Loucy (cell line): ENCODE measurements at regions not wholly inside any gene's neighbourhood (a gene's known extent, or its start where the extent isn't known, plus 50 kb on each side); places are given as distances from the start of the nearest gene placed in this dataset.

Experiments
- EZH2phosphoT487 ChIP-seq: fragments of 200-600 bp; IDR thresholded peaks from 2 replicates; pipeline ENCODE4 v1.6.1; 2018; ENCODE audit warnings: antibody characterized with exemption, mild to moderate bottlenecking, moderate library complexity, borderline replicate concordance
- TF ChIP-seq, protein P1 (sequence below): fragments of 200-600 bp; sonication (generic); conservative IDR thresholded peaks from 2 replicates; pipeline ENCODE4 v1.5.1; 2014; ENCODE audit warnings: mild to moderate bottlenecking, antibody characterized with exemption, low read length

DNA sequence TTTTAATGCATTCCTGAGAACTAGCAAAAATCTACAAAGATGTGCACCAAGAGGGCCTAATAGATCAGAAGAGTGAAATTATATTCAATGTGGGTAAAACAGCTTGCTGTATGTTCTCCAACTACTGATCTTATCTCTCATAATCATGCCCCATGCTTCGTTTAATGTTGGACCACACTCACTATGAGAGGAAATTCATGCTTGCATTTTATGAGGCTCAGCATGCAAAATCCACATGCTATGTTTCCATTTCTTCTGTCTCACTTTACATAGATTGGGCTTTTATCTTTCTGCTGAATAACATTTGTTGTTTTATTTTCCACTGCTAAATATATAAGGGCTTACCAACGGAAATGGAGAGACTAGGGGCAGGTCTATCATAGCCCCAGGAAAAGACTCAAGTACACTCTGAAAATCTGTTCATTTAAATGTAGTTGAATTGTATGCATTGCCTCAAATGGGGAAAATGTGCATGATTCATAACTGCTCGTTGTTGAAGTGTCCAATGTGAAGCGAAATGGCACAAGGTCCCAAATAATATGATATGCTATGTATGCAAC, 474.2 kb downstream of the EFNA5 start:
- TF ChIP-seq, protein P1, sequence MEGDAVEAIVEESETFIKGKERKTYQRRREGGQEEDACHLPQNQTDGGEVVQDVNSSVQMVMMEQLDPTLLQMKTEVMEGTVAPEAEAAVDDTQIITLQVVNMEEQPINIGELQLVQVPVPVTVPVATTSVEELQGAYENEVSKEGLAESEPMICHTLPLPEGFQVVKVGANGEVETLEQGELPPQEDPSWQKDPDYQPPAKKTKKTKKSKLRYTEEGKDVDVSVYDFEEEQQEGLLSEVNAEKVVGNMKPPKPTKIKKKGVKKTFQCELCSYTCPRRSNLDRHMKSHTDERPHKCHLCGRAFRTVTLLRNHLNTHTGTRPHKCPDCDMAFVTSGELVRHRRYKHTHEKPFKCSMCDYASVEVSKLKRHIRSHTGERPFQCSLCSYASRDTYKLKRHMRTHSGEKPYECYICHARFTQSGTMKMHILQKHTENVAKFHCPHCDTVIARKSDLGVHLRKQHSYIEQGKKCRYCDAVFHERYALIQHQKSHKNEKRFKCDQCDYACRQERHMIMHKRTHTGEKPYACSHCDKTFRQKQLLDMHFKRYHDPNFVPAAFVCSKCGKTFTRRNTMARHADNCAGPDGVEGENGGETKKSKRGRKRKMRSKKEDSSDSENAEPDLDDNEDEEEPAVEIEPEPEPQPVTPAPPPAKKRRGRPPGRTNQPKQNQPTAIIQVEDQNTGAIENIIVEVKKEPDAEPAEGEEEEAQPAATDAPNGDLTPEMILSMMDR: no peak
- TF ChIP-seq EZH2phosphoT487: no peak; the same call in 1 of the 2 replicates
